ENCODE measurements at regions not wholly inside any gene's neighbourhood (a gene's known extent, or its start where the extent isn't known, plus 50 kb on each side); places are given as distances from the start of the nearest gene placed in this dataset.

- no peak for TF ChIP-seq EZH2 (IDR thresholded peaks at IDR 0.05; ENCODE audit: borderline replicate concordance, low read length)
- TF ChIP-seq CTCF (IDR thresholded peaks at IDR 0.05; ENCODE audit: low read length) = no peak
Measured at GRCh38 chr13:22874839-22875238, 305.9 kb upstream of the SGCG start.
